ENCODE measurements at regions not wholly inside any gene's neighbourhood (a gene's known extent, or its start where the extent isn't known, plus 50 kb on each side); places are given as distances from the start of the nearest gene placed in this dataset.

- H3K56ac ChIP-seq (ENCODE audit: extremely low read depth, insufficient read depth, low read length): no peak overlapping the region
- no peak overlapping the region for H3K18ac ChIP-seq (ENCODE audit: low read depth, low read length)
- no peak overlapping the region for H3K27ac ChIP-seq (ENCODE audit: insufficient read depth, low read length)
- intact Hi-C loops (cut with micrococcal nuclease) (no loop called here), dilution Hi-C loops (cut with HindIII; ENCODE audit: low sequenced_read_pairs, unreplicated experiment) (no loop called here), in situ Hi-C loops (cut with MboI; ENCODE audit: low sequenced_read_pairs) (no loop called here)
- H4K20me1 ChIP-seq (ENCODE audit: insufficient read depth, low read length): no peaks in the 10 kb centered on the region
- no TSS peak for BruUV-seq (replicated peaks)
- ChIA-PET CTCF (no interaction called here), POLR2A (ENCODE audit: unreplicated experiment) (no interaction called here)
- H3K4me3 ChIP-seq (ENCODE audit: insufficient read depth, low read depth, low read length): no peak overlapping the region
- TF ChIP-seq SMC3 (IDR thresholded peaks at IDR 0.05; ENCODE audit: low read depth, low read length) (no peak), USF2 (IDR thresholded peaks at IDR 0.05; ENCODE audit: low read depth, low read length) (no peak), NFE2L2 (IDR thresholded peaks at IDR 0.05; ENCODE audit: low read depth, low read length) (no peak), CTCF (conservative IDR thresholded peaks at IDR 0.05; ENCODE audit: low read depth, low read length) (no peak), RAD21 (IDR thresholded peaks at IDR 0.05; ENCODE audit: low read length) (no peak), MXI1 (IDR thresholded peaks at IDR 0.05; ENCODE audit: borderline replicate concordance, low read depth, low read length) (no peak), MAFK (IDR thresholded peaks at IDR 0.05; ENCODE audit: low read depth, low read length) (no peak), MAZ (IDR thresholded peaks at IDR 0.05; ENCODE audit: borderline replicate concordance, low read depth, low read length) (no peak), FOS (IDR thresholded peaks at IDR 0.05; ENCODE audit: low read depth, low read length) (no peak), ELK1 (IDR thresholded peaks at IDR 0.05; ENCODE audit: borderline replicate concordance, low read depth, low read length) (no peak)
- no peak overlapping the region for H3K23ac ChIP-seq (ENCODE audit: low read depth, low read length)
- no peak overlapping the region for H2BK15ac ChIP-seq (ENCODE audit: low read depth, low read length)
- H3K14ac ChIP-seq (replicated peaks; ENCODE audit: low read depth, low read length): no peak overlapping the region
- no peaks in the 10 kb centered on the region for H3K79me1 ChIP-seq (ENCODE audit: low read depth in 1 of 2, low read length in 2 of 2)
- H2AFZ ChIP-seq (replicated peaks; ENCODE audit: low read length, poor library complexity): no peak overlapping the region
- peaks cover 6% of the 10 kb centered on the region; the same call in 1 of the 2 replicates for H3K9me3 ChIP-seq (ENCODE audit: control insufficient read depth, insufficient read depth, low read length)
- H2BK20ac ChIP-seq (ENCODE audit: low read depth, low read length): no peak overlapping the region
- no peak overlapping the region for H4K91ac ChIP-seq (ENCODE audit: insufficient read depth, low read depth, low read length)
- no peak overlapping the region for H4K8ac ChIP-seq (ENCODE audit: low read depth in 2 of 2, low read length in 2 of 2)
- H3K27me3 ChIP-seq (ENCODE audit: control insufficient read depth, insufficient read depth, low read length): no peaks in the 10 kb centered on the region
- no peaks in the 10 kb centered on the region for H3K36me3 ChIP-seq (ENCODE audit: control insufficient read depth, insufficient read depth, low read length)
- H4K5ac ChIP-seq (ENCODE audit: low read depth, low read length): no peak overlapping the region
- ATAC-seq (ENCODE audit: low read depth): no peak
- no CpG with 5 or more reads among the region's 2 CpGs for WGBS, 2 experiments (ENCODE audit: extremely low coverage in 2 of 2, insufficient read length in 1 of 2)
- H2BK5ac ChIP-seq (ENCODE audit: low read depth, low read length, poor library complexity, severe bottlenecking): no peak overlapping the region
- H3K4me1 ChIP-seq (ENCODE audit: control insufficient read depth, insufficient read depth, low read length): no peaks in the 10 kb centered on the region
- H3K9ac ChIP-seq (ENCODE audit: low read depth, low read length): no peak overlapping the region
- H3K4ac ChIP-seq (ENCODE audit: low read depth, low read length): no peak overlapping the region
- H2BK120ac ChIP-seq (ENCODE audit: low read depth, low read length): no peak overlapping the region
- H3K4me2 ChIP-seq (ENCODE audit: low read depth, low read length): no peak overlapping the region
- no peaks in the 10 kb centered on the region for H3K9me1 ChIP-seq (ENCODE audit: insufficient read depth, low read length)
- H2AK9ac ChIP-seq (replicated peaks; ENCODE audit: low read depth, low read length, poor library complexity): no peak overlapping the region
- no peak for DNase-seq
- no peak overlapping the region for H2AK5ac ChIP-seq (ENCODE audit: low read depth, low read length)
These were observed 294.5 kb upstream of the RGS17 start for GRCh38 chr6:153425536-153425935.
